GM21619 (cell line): ENCODE measurements at regions not wholly inside any gene's neighbourhood (a gene's known extent, or its start where the extent isn't known, plus 50 kb on each side); places are given as distances from the start of the nearest gene placed in this dataset.
"Not testable (repeated sequence)": the region's sequence is repeated elsewhere in the genome, so short reads cannot be mapped to it uniquely, and the experiment has no call there.

Experiments
- ATAC-seq: cut with Tn5 transposase; IDR thresholded peaks from one replicate; pipeline ENCODE4 v1.9.1; 2021; ENCODE audit not compliant: unreplicated experiment

DNA sequence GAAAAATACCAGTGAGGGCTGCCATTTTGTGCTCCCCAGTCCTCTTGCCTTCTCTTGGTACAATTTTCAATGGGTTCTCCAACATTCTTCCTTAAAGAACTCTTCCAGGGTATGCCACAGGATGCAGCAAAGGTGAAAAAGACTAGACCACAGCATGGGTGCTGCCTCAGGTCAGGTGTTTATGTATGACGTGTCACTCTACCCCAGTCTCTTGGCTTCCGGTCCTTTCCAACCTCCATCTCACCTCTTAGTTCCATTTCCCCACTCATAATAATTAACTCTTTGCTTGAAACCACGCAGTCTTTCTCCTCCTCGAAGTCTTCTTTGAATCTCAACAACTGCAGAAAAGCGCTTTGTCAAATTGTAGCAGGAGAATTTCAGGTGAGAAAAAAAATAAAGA is 104.7 kb upstream of the TBC1D5 start:
- no peak for ATAC-seq

DNA sequence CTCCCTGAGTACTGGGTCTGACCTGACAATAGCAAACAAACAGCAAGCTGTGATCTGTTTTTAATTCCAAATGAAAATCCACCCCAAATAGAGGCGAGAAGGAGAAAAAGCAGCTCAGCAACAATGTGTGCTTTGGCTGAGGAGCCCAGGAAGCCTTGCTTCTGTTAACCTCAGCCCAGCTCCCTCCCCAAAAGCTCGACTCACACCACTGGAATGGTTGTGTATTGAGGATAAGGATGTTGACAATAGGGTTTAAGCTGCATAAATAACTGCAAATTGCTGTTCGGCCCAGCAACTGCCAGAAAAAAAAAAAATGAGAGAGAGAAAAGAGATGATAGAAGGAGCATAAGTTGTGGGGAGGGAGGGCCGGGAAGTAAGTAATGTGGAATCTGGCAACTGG is 104.0 kb upstream of the TBC1D5 start:
- no peak for ATAC-seq

- ATAC-seq, result no peak
These were observed 102.8 kb upstream of the TBC1D5 start for GRCh38 chr3:17845026-17845812.

DNA sequence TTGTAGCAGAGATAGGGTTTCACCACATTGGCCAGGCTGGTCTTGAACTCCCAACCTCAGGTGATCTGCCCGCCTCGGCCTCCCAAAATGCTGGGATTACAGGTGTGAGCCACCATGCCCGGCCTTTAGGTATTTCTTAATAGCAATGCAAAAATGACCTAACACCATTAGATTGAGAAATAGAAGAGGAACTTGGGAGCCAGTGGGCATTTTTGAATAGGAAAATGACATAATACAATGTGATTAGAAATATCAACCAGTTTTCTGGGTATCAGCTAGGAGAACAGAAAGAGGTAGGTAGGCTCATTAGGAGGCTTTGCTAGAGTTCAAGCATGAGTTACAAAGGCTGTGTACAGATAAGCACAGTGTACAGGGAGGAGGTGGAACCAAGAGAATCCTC is 101.8 kb upstream of the TBC1D5 start:
- no peak for ATAC-seq

- ATAC-seq, result peak; percentile 90
These were observed 98.9 kb upstream of the TBC1D5 start for GRCh38 chr3:17841190-17841828.

DNA sequence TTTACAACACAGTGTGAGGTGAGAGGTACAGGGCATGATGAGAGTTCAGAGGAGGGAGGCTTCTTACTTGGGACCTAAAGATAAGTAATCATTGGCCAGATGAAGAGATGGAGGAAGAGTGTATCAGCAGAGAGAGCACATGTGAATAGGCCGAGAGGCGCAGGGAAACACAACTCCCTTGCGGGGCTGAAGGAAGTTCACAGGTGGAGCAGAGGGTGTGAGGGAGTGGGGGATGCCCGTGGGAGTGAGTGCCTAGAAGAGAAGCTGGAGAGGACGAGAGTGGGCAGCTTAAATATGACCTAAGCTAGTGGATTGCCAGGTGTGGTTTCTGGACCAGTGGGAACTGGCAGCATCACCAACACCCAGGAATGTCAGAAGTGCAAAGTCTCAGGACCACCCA is 98.2 kb upstream of the TBC1D5 start:
- ATAC-seq, result peak; percentile 9

GRCh38 chr3:17840126-17840525 is 97.7 kb upstream of the TBC1D5 start:
- ATAC-seq, result no peak

DNA sequence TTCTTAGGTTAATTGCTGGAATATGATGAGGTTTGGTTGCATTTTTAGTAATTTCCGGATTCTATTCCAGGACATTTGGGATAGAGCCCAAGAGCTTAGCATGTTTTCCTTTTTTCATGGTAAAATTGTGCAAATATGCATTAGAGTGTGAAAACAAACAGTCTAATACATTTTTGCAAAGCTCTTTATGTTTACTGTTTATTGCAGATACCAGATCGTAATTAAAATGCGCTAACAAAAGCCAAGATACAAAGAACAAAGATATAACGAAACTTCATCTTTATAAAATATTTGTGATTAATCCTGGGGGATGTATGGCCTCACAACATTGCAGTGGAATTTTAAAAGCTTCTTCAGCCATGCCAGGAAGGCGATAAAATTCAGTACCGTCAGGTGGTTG is 94.5 kb upstream of the TBC1D5 start:
- ATAC-seq, result no peak

- no peak for ATAC-seq
These were observed 93.7 kb upstream of the TBC1D5 start for GRCh38 chr3:17836092-17836491.

DNA sequence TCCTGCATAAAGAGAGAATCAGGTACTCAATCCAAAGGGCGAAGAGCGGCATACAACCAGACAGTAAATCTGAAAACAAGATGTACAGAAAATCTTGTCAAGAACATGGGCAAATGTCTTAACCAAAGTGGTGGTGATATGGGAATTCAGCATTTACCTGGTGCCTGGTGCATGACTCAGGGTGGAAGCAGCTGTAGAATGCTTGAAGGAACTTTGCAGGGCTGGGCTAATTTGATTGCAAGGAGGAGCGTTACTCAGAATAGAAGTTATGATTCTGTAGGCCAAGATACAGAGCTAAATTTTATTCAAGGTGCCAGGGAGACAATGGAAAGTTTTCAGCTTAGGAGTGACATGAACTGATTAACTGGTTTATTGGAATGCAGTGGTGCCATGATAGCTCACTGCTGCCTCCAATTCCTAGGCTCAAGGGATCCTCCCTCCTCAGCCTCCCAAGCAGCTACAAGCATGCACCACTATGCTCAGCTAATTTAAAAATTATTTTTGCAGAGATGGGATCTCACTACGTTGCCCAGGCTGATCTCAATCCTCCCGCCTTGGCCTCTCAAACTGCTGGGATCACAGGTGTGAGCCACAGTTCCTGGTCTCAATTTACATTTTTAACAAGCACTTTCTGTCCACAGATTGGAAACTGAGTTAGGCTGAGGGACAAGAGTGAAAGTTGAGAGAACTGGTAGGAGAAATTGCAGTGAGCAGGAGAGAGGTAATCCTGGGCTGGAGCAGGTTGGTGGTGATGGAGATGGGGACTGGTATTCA is 91.5 kb upstream of the TBC1D5 start:
- no peak for ATAC-seq

DNA sequence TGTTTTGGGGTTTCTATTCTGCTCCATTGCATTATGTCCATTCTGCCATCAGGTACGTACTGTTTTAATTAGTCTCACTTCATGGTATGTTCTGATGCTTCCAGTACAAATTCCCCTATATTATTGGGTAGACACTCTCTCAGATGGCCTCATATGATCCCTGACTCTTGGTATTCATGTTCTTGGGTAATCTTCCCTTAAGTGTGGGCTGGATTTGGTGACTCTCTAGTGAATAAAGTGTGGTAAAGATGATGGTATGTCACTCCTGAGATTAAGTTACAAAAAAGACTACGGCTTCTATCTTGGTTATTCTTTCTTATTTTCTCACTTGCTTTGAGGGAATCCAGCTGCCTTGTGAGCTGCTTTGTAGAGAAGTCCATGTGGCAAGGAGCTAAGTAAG is 89.6 kb upstream of the TBC1D5 start:
- ATAC-seq, result no peak

DNA sequence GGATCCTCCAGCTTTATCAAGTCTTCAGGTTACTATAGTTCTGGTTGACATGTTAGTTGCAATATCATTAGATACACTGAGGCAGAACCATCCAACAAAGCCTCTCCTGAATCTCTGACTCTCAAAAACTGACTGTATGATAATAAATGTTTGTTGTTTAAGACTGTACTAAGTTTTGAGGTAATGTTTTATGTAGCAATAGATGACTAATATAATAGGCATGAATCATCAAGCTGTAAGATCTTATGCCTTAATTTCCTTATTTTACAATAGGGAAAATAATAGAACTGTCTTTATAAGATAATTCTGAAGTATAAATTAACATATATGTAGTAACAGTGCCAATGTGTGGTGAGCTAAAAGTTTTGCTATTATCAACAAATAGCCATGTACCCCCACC is 88.9 kb upstream of the TBC1D5 start:
- ATAC-seq, result no peak

- no peak for ATAC-seq
These were observed 88.4 kb upstream of the TBC1D5 start for GRCh38 chr3:17830788-17831187.

- ATAC-seq, result no peak
These were observed 86.0 kb upstream of the TBC1D5 start for GRCh38 chr3:17828388-17828787.

GRCh38 chr3:17825298-17825697 is 82.9 kb upstream of the TBC1D5 start:
- no peak for ATAC-seq

DNA sequence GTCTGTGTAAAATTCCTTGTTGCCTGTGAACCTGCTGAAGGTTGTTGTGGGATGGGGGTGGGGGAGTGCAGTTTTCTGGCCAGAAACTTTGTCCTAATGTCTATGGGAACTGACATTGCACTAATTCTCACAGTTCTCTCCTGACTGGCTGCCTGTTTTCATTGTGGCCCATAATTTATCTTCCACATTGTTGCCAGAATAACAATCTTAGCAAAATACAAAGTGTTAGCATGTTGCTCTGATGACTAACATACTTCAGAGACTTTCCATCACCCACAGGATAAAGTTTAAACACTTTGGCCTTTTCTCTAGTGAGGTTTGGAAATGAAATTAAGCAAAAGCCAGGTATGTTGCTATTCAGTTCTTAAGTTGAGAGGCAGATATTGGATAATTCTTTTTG is 81.4 kb upstream of the TBC1D5 start:
- ATAC-seq, result no peak

DNA sequence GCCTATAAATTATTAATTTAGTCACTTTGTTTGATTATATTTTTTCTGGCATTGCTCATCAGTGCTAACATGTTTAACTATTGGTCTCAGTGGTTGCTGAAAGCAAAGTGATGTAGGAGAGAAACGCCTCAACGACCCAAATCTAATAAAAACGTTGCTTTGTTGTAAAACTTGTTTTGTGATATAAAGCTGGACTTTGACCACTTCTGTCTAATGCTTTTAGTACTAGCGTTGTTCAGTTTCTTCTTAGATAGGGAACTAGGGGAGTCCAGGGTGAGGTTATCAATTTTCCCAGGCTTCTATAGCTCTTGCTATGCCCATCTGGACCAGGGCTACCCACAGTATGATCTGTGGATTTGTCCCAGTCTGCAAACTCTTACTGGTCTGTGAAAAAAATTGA is 80.6 kb upstream of the TBC1D5 start:
- no peak for ATAC-seq

DNA sequence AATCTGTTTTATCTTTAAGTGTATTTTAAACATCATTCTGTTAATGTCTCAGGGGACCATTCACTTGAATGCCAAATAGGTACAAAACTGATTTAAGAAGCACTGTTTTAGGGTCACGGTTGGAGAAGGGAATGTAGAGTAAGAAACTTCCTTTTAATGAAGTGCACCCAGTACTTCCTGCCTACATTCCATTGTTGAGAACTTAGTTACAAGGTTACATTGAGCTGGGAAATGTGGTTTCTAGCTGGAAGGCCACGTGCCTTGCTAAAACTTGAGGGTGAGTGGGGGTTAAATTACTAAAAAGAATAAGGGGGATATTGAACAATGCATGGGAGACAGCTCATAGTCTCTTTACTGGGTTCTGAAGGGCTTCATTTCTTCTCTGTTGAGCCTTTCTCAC is 78.3 kb upstream of the TBC1D5 start:
- ATAC-seq, result no peak

- no peak for ATAC-seq
These were observed 77.8 kb upstream of the TBC1D5 start for GRCh38 chr3:17820275-17820674.

DNA sequence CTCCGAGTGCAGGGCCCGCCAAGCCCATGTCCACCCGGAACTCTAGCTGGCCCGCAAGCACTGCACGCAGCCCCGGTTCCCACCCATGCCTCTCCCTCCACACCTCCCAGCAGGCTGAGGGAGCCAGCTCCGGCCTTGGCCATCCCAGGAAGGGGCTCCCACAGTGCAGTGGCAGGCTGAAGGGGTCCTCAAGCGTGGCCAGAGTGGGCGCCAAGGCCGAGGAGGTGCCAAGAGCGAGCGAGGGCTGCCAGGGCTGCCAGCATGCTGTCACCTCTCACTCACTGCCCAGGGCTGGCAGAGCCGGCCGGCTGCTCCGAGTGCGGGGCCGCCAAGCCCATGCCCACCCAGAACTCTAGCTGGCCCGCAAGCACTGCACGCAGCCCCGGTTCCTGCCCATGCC is 75.5 kb upstream of the TBC1D5 start:
- not testable (repeated sequence) for ATAC-seq

DNA sequence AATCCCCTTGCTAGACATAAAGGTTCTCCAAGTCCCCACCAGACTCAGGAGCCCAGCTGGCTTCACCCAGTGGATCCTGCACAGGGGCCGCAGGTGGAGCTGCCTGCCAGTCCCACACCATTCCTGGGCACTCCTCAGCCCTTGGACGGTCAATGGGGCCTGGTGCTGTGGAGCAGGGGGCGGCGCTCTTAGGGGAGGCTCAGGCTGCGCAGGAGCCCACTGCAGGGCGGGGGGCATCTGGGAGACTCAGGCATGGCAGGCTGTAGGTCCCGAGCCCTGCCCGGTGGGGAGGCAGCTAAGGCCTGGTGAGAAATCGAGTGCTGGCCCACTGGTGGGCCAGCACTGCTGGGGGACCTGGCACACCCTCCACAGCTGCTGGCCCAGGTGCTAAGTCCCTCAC is 75.1 kb upstream of the TBC1D5 start:
- no peak for ATAC-seq

DNA sequence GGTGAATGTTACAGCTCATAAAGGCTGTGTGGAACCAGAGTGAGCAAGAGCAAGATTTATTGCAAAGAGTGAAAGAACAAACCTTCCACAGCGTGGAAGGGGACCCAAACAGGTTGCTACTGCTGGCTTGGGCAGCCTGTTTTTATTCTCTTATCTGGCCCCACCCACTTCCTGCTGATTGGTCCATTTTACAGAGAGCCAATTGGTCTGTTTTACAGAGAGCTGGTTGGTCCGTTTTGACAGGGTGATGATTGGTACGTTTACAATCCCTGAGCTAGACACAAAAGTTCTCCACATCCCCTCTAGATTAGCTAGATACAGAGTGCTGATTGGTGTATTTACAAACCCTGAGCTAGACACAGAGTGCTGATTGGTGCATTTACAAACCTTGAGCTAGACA is 74.4 kb upstream of the TBC1D5 start:
- not testable (repeated sequence) for ATAC-seq
